H54 (cell line): ENCODE measurements at regions not wholly inside any gene's neighbourhood (a gene's known extent, or its start where the extent isn't known, plus 50 kb on each side); places are given as distances from the start of the nearest gene placed in this dataset.
"Not testable (repeated sequence)": the region's sequence is repeated elsewhere in the genome, so short reads cannot be mapped to it uniquely, and the experiment has no call there.

Source experiments
- DNase-seq: peaks from one replicate; pipeline ENCODE4 v3.0.0; 2011; ENCODE audit warnings: low spot score, mixed read lengths; ENCODE audit not compliant: insufficient read length
- FAIRE-seq: peaks from 3 replicates; lab custom pipeline; 2011; peaks lifted over from hg19 to GRCh38; lab: Jason Lieb, UNC
- POLR2A ChIP-seq: IDR thresholded peaks from 2 replicates; pipeline ENCODE4 v1.6.1; 2011; ENCODE audit warnings: low read depth, mild to moderate bottlenecking, low read length

DNA sequence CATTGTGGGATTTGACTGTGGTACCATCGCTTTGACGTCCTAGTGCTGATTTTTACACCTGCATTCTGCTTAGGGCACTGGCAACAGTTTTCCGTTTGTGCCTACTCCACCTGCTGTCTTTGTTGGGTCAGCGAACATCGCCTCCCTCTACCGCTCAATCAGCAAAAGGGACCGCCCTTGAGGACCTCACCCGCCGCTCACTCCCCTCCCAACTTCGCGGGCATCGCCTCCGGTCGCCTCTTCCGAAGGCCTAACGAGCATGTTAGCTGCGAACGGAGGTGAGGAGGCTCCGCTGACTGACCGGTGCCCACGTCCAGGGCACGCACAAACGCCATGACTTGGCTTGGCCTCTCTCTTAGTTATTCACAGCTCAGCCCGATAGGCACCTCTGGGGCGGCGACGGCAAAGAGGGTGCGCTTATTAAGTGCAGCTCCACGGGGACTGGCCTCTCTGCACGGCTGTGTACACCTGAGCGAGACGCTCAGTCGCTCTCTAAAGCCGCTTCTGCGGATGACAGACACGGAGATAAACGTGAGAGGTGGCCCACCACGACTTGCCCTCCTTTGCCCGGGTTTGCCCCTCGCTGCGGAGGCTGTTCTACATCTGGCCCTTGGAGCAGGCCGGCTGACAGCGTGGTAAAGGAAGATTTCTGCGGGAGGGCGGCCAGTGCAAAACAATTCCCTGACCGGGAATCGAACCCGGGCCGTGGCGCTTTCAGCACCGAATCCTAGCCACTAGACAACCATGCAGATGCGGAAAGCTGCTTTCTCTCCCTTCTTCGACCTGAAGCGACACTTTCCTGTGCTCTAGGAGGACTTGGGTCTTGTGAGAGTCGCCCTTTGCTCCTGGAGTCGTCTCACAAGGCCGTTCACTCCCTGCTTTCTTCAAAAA lies 179.5 kb downstream of the FAM72C start:
- FAIRE-seq, DNase-seq: not testable (repeated sequence)

- not testable (repeated sequence) for DNase-seq, FAIRE-seq
Measured at GRCh38 chr1:143786381-143786780, 185.4 kb downstream of the FAM72C start.

DNA sequence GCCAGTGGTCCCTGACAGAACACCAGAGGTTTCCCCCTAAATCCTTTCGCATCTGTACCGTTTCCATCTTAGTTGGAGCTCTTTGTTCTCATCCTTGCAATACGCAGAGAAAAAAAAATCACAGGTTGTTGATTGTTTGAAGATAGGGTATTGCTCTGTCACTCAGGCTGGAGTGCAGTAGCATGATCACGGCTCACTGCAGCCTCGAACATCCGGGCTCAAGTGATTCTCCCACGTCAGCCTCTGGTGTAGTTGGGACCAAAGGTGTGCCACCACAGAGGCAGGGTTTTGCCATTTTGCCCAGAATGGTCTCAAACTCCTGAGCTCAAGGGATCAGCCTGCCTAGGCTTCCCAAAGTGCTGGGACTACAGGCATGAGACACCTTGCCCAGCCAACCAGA lies 185.9 kb downstream of the FAM72C start:
- DNase-seq = not testable (repeated sequence)

GRCh38 chr1:143784239-143784882 lies 187.4 kb downstream of the FAM72C start:
- DNase-seq, FAIRE-seq: not testable (repeated sequence)

More for the DNA sequence above, 185.9 kb downstream of the FAM72C start:
- FAIRE-seq = not testable (repeated sequence)

DNA sequence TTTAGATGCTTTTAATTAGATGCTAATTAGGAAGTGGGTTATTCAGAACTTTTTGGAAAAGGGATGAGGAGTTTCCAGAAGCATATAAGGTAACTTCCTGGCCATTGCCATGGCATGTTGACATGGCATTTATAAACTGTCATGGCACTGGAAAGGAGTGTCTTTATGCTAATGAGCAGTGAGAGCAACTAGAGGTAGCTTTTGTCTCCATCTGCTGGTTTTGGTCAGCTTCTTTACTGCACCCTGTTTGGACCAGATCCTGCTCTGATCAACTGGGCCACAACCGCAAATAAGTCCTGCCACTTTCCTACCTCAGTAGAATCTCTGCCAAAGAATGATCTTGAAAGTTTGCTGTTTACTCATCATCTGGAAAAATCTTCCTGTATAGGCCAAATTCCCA lies 193.6 kb downstream of the FAM72C start:
- not testable (repeated sequence) for FAIRE-seq

DNA sequence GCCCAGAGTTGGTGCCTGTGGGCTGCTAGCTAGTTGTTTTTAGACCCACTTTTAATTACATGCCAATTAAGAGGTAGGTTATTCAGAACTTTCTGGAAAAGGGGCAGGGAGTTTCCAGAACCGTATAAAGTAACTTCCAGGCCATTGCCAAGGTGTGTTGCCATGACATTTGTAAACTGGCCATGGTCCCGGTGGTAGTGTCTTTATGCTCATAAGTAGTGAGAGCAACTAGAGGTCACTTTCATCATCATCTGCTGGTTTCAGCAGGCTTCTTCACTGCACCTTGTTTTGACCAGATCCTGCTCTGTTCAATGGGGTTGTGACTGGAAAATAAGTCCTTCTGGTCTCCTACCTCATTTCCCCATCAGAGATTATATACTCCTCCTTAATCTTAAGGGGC lies 207.0 kb downstream of the FAM72C start:
- not testable (repeated sequence) for DNase-seq, FAIRE-seq

More for the DNA sequence above, 193.6 kb downstream of the FAM72C start:
- DNase-seq = not testable (repeated sequence)

- not testable (repeated sequence) for FAIRE-seq, DNase-seq
Measured at GRCh38 chr1:143760366-143760765, 211.4 kb downstream of the FAM72C start.

GRCh38 chr1:143755961-143756360 lies 215.8 kb downstream of the FAM72C start:
- not testable (repeated sequence) for DNase-seq, FAIRE-seq

DNA sequence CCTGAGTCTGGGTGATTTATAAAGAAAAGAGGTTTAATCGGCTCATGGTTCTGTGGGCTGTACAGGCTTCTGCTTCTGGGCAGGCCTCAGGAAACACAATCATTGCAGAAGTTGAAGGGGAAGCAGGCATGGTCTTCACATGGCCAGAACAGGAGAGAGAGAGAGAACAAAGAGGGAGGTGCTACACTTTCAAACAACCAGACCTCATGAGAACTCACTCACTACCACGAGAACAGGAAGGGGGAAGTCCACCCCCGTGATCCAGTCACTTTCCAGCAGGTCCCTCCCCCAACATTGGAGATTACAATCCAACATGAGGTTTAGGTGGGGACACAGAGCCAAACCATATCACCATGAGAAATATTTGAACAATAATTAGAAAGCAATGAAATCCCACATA lies 222.9 kb downstream of the FAM72C start:
- FAIRE-seq (no peak), DNase-seq (no peak)
- TF ChIP-seq POLR2A = no peak

GRCh38 chr1:143736562-143736961 lies 235.2 kb downstream of the FAM72C start:
- DNase-seq (no peak), FAIRE-seq (no peak)
- no peak for TF ChIP-seq POLR2A

GRCh38 chr1:143735764-143736461 lies 235.9 kb downstream of the FAM72C start:
- TF ChIP-seq POLR2A = no peak
- DNase-seq (no peak), FAIRE-seq (no peak)

DNA sequence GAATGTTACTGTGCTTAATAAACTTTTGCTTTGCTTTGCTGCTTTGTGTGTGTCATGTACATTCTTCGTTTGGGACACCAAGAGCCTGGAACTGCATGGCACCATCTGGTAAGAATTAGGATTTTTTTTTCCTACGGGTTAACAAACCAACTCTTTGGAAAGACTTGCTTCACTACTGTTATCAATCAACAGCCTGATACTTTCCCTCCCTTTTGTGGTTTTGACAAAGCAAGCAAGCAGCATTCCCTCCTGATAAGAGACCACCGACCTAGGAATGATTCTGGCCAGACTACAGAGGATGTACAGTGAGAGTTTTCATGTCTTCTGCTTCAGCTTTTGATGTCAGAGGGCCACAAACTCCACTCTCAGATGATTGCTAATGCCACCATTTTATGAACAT lies 237.5 kb downstream of the FAM72C start:
- DNase-seq, FAIRE-seq: not testable (repeated sequence)

- DNase-seq, FAIRE-seq: not testable (repeated sequence)
Measured at GRCh38 chr1:143730890-143731289, 240.9 kb downstream of the FAM72C start.

DNA sequence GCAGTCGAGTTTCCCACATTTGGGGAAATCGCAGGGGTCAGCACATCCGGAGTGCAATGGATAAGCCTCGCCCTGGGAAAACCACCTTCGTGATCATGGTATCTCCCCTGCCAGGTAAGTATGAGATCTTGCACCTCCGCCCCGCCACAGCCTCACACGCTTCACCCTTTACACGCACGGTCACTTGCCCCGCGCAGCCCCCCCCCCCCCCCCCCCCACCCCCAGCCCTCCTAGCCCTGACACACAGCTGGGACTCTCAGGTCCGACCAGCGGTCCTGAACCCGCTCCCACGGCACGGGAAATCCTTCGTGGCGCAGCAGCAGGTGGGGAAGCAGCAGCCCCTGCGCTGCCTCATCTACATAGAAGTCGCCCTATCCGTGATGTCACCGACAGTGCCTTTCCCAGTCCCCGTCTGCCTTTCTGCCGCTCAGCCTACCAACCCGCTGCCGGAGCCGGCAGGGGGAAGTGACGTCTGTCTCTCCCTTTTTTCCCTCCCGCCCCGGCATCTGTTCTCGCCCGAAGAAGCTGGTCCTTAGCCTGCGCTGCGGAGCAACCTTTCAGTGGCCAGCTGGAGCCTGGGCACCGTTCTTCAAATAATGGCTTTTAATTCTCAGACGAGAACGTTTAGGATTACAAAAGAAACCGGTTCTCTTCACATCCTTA lies 242.2 kb downstream of the FAM72C start:
- peak; percentile 85 for FAIRE-seq

DNA sequence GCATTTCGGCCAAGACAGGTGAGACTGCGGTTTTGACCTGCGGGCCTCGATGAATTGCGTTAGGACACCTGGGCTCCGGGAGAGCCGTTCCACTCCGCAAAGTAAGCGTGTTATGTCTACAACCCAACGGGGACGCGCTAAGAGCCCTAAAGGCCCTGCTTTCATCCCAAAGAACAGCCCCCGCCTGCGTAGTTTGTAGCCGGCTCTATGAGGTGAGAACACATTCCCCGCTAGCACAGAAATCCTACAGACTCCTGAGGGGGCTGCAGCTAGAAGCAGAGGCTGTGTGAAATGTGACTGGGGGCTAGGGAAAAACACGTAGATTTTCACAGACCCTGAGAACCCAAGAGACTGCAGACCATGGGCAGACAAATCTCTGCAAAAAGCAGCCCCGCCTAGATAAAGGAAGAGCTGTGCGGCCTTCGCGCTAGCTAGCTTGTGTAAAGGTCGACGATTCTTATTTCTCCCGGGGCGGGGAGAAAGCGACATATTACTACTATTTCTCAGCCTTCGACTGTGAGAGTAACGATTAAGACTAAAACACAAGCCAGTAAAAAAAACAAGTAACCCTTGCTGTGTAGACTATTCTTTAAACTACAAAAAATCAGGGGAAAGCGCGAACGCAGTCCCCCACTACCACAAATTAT lies 242.9 kb downstream of the FAM72C start:
- FAIRE-seq = peak; percentile 20
- not testable (repeated sequence) for DNase-seq

More for the DNA sequence above, 242.2 kb downstream of the FAM72C start:
- not testable (repeated sequence) for DNase-seq
